Gastroesophageal sphincter (tissue), 4 donors: ENCODE measurements at regions not wholly inside any gene's neighbourhood (a gene's known extent, or its start where the extent isn't known, plus 50 kb on each side); places are given as distances from the start of the nearest gene placed in this dataset.

Experiments used
- ATAC-seq: fragments of 150-250 bp; one replicate; pipeline ENCODE4 v1.9.1; 2016; ENCODE audit warnings: mild to moderate bottlenecking, moderate library complexity
- H3K27ac ChIP-seq, 4 donors: fragments of 200-600 bp; sonication (generic) in 3 of 4; 1 replicate in 3 of 4; 2 replicates in 1 of 4; pipeline ENCODE4 v1.5.1; 2016 to 2019
- H3K27me3 ChIP-seq: fragments of 200-600 bp; sonication (generic); one replicate; pipeline ENCODE4 v1.5.1; 2019
- H3K36me3 ChIP-seq, 2 donors: fragments of 200-600 bp; sonication (generic); one replicate each; pipeline ENCODE4 v1.5.1; 2019; ENCODE audit warnings: control low read depth in 1 of 2
- H3K4me1 ChIP-seq, 3 donors: fragments of 200-600 bp; sonication (generic); 1 replicate in 2 of 3; 2 replicates in 1 of 3; pipeline ENCODE4 v1.5.1; 2016 to 2019; ENCODE audit warnings: control low read depth in 2 of 3
- H3K4me3 ChIP-seq, 2 donors: fragments of 200-600 bp; sonication (generic); one replicate each; pipeline ENCODE4 v1.5.1; 2019; ENCODE audit warnings: mild to moderate bottlenecking in 1 of 2, moderate library complexity in 1 of 2
- H3K9me3 ChIP-seq, 3 donors: fragments of 200-600 bp; sonication (generic); one replicate each; pipeline ENCODE4 v1.5.1; 2017 to 2019; ENCODE audit warnings: control low read depth in 2 of 3
- CTCF ChIP-seq, 4 experiments: fragments of 200-600 bp in 2 of 4; fragments of 450-650 bp in 2 of 4; sonication (generic) in 1 of 4; IDR thresholded peaks; one replicate each; pipeline ENCODE4 v1.5.1; 2017 to 2019; ENCODE audit warnings: antibody characterized with exemption in 4 of 4, mild to moderate bottlenecking in 2 of 4, moderate library complexity in 2 of 4
- EP300 ChIP-seq: sonication (generic); formaldehyde crosslinking; IDR thresholded peaks from one replicate; pipeline ENCODE4 v1.6.1; 2017; ENCODE audit warnings: antibody characterized with exemption, mild to moderate bottlenecking
- POLR2A ChIP-seq, 2 donors: fragments of 450-650 bp; IDR thresholded peaks; one replicate each; pipeline ENCODE4 v1.6.1; 2017; ENCODE audit warnings: antibody characterized with exemption in 2 of 2, mild to moderate bottlenecking in 2 of 2, moderate library complexity in 1 of 2
- POLR2AphosphoS5 ChIP-seq: sonication (generic); formaldehyde crosslinking; IDR thresholded peaks from one replicate; pipeline ENCODE4 v1.6.1; 2017; ENCODE audit warnings: antibody characterized with exemption
- WGBS, 2 donors: methylation state at CpG; one replicate each; pipeline ENCODE4 v1.1.5; 2018; ENCODE audit warnings: low coverage in 1 of 2; 5-methylcytosine and 5-hydroxymethylcytosine counted together

- Histone ChIP-seq H3K4me1 (no peaks in the 10 kb centered on the region), H3K27me3 (no peaks in the 10 kb centered on the region), H3K4me3 (no peak overlapping the region), H3K27ac (no peak overlapping the region), H3K36me3 (no peaks in the 10 kb centered on the region), H3K9me3 (no peaks in the 10 kb centered on the region)
- TF ChIP-seq POLR2A (IDR thresholded peaks at IDR 0.05) (no peak), POLR2AphosphoS5 (no peak), CTCF (IDR thresholded peaks at IDR 0.05) (no peak), EP300 (no peak)
- no peak for ATAC-seq
- 60 to 78% methylated on average over 2 to 6 of the region's 6 CpGs for WGBS, 2 donors
Measured at GRCh38 chr13:108120302-108120701, 95.0 kb downstream of the LIG4 start.

GRCh38 chr13:108115738-108116137 is 99.6 kb downstream of the LIG4 start:
- no peaks in the 10 kb centered on the region for H3K36me3 ChIP-seq
- H3K9me3 ChIP-seq: no peaks in the 10 kb centered on the region
- ATAC-seq: no peak
- no peaks in the 10 kb centered on the region for H3K4me1 ChIP-seq
- no peaks in the 10 kb centered on the region for H3K27me3 ChIP-seq
- TF ChIP-seq EP300: no peak
- no peak for TF ChIP-seq POLR2AphosphoS5
- no peak for TF ChIP-seq POLR2A (IDR thresholded peaks at IDR 0.05)
- TF ChIP-seq CTCF (IDR thresholded peaks at IDR 0.05): no peak
- WGBS, 2 donors: 43 to 83% methylated on average over 1 of the region's 1 CpG
- H3K27ac ChIP-seq: no peak overlapping the region
- no peak overlapping the region for H3K4me3 ChIP-seq

- Histone ChIP-seq H3K27me3 (no peaks in the 10 kb centered on the region), H3K4me3 (no peak overlapping the region), H3K36me3 (no peaks in the 10 kb centered on the region), H3K4me1 (no peaks in the 10 kb centered on the region), H3K9me3 (no peaks in the 10 kb centered on the region), H3K27ac (no peak overlapping the region)
- ATAC-seq: no peak
- TF ChIP-seq EP300: no peak
- no peak for TF ChIP-seq CTCF (IDR thresholded peaks at IDR 0.05)
- no peak for TF ChIP-seq POLR2A (IDR thresholded peaks at IDR 0.05)
- no peak for TF ChIP-seq POLR2AphosphoS5
- 66 to 67% methylated on average over 2 to 4 of the region's 4 CpGs for WGBS, 2 donors
Measured at GRCh38 chr13:108113407-108113806, 101.9 kb downstream of the LIG4 start.

- H3K27me3 ChIP-seq: peaks cover 2% of the 10 kb centered on the region
- no peak for ATAC-seq
- H3K27ac ChIP-seq: no peak overlapping the region
- WGBS, 2 donors: 43 to 53% methylated on average over 2 of the region's 2 CpGs
- H3K9me3 ChIP-seq: no peaks in the 10 kb centered on the region
- no peak overlapping the region for H3K4me3 ChIP-seq
- no peaks in the 10 kb centered on the region for H3K4me1 ChIP-seq
- H3K36me3 ChIP-seq: no peaks in the 10 kb centered on the region
- TF ChIP-seq EP300: no peak
- no peak for TF ChIP-seq CTCF (IDR thresholded peaks at IDR 0.05)
- TF ChIP-seq POLR2A (IDR thresholded peaks at IDR 0.05): no peak
- TF ChIP-seq POLR2AphosphoS5: no peak
Measured at GRCh38 chr13:108104736-108105135, 110.6 kb downstream of the LIG4 start.

GRCh38 chr13:108102771-108103170 is 112.6 kb downstream of the LIG4 start:
- no peak for TF ChIP-seq EP300
- no peak for TF ChIP-seq CTCF (IDR thresholded peaks at IDR 0.05)
- TF ChIP-seq POLR2A (IDR thresholded peaks at IDR 0.05): no peak
- no peak for TF ChIP-seq POLR2AphosphoS5

More at GRCh38 chr13:108102771-108103170, 112.6 kb downstream of the LIG4 start:
- Histone ChIP-seq H3K4me3 (no peak overlapping the region), H3K36me3 (no peaks in the 10 kb centered on the region), H3K9me3 (no peaks in the 10 kb centered on the region), H3K27me3 (peaks cover 2% of the 10 kb centered on the region), H3K4me1 (no peaks in the 10 kb centered on the region), H3K27ac (no peak overlapping the region)
- WGBS, 2 donors: 40 to 41% methylated on average over 1 to 6 of the region's 6 CpGs
- ATAC-seq: no peak
